ENCODE measurements at regions not wholly inside any gene's neighbourhood (a gene's known extent, or its start where the extent isn't known, plus 50 kb on each side); places are given as distances from the start of the nearest gene placed in this dataset.
"Not testable (repeated sequence)": the region's sequence is repeated elsewhere in the genome, so short reads cannot be mapped to it uniquely, and the experiment has no call there.

DNA sequence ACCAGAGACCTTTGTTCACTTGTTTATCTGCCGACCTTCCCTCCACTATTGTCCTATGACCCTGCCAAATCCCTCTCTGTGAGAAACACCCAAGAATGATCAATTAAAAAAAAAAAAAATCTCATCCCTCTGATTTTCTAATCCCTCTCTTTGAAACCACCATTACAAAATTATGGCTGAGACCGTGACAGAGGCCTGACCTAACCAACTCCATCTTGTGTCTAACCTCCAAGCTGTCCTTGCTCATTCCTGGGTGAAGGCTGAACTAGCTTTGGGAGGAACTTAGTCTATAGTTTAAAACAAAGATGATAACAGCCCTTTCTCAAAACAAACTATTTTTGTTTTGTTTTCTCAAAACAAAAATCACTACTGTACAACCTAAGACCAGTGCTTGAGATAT lies 474.5 kb downstream of the TMEM114 start:
- H3K27ac ChIP-seq, result no peak overlapping the region
- ATAC-seq (no peak), DNase-seq (no peak)
- no peak for TF ChIP-seq CTCF (IDR thresholded peaks at IDR 0.05)
- intact Hi-C loops (cut with DNase I), result no loop called here
- no peaks in the 10 kb centered on the region for H3K4me1 ChIP-seq
- H3K27me3 ChIP-seq (ENCODE audit: low read depth), result no peaks in the 10 kb centered on the region
- no peak overlapping the region for H3K4me3 ChIP-seq
- no peaks in the 10 kb centered on the region for H3K9me3 ChIP-seq
- no peaks in the 10 kb centered on the region for H3K36me3 ChIP-seq

GRCh38 chr16:8114941-8115340 lies 475.4 kb downstream of the TMEM114 start:
- intact Hi-C loops (cut with DNase I); H3K4me3 ChIP-seq: not testable (repeated sequence)

DNA sequence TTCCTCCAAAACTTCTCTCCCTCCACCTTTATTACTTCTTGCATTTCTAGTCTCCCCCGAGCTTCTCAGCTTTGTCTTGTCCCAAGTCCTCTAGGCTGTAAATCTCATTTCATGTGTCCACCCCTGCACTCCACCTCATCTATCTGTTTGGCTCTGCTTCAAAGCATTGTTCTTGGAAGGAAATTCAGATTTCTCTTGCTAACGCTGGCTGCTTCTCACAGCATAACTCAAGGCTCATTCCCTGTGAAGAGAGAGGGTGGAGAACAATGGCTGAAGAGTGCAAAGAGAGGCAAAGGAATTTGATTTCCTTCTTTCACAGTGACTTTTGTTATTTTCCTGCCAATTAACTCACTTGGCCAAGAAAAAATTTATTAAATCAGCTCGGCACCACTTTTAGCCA lies 476.5 kb downstream of the TMEM114 start:
- intact Hi-C loops (cut with DNase I), result no loop called here
- DNase-seq (no peak), ATAC-seq (no peak)
- Histone ChIP-seq H3K9me3 (no peaks in the 10 kb centered on the region), H3K36me3 (no peaks in the 10 kb centered on the region), H3K27me3 (ENCODE audit: low read depth) (no peaks in the 10 kb centered on the region), H3K4me3 (no peak overlapping the region), H3K27ac (no peak overlapping the region), H3K4me1 (no peaks in the 10 kb centered on the region)
- TF ChIP-seq CTCF (IDR thresholded peaks at IDR 0.05), result no peak

More at GRCh38 chr16:8114941-8115340, 475.4 kb downstream of the TMEM114 start:
- ATAC-seq; H3K27me3 ChIP-seq (ENCODE audit: low read depth); H3K9me3 ChIP-seq; H3K4me1 ChIP-seq; DNase-seq; H3K36me3 ChIP-seq; H3K27ac ChIP-seq: not testable (repeated sequence)

DNA sequence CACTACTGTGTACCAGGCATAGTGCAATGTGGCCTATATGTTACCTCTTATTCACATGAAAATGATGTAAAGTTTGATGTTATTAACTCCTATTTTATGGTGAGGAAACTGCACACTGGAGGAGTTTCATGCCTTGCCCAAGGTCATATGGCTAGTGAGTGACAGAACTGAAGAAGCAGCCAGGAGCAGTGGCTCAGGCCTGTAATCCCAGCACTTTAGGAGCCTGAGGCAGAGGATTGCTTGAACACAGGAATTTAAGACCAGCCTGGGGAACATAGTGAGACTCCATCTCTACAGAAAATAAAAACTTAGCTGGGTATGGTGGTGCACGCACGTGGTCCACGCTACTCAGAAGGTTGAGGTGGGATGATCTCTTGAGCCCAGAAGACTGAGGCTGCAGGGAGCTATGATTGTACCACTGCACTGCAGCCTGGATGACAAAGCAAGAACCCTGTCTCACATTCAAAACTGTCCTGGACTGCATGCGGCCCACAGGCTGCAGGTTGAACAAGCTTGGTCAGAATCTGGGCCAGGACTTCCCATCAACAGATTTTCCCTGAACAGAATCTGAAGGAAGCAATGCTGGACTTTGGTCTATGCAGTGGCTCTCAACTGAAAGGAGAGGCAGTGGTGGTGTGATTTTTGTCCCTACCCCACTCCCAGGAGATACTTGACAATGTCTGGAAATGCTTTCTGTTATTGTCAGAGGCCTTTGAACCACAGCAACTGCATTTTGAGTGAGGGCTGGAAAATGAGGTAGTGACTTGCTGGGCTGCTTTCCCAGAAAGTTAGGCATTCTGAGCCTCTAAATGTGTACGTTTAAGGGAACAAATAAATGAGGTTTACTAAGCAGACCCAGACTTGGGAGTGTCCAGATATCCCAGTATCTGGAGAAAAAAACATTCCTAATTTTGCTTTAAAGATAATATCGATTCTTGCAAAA lies 479.5 kb downstream of the TMEM114 start:
- ATAC-seq, result no peak
- no peak for TF ChIP-seq CTCF (IDR thresholded peaks at IDR 0.05)
- intact Hi-C loops (cut with DNase I), result no loop called here

GRCh38 chr16:8109510-8110369 lies 480.6 kb downstream of the TMEM114 start:
- Histone ChIP-seq H3K36me3 (no peaks in the 10 kb centered on the region), H3K27me3 (ENCODE audit: low read depth) (no peaks in the 10 kb centered on the region), H3K9me3 (no peaks in the 10 kb centered on the region), H3K4me1 (no peaks in the 10 kb centered on the region), H3K27ac (no peak overlapping the region), H3K4me3 (no peak overlapping the region)
- intact Hi-C loops (cut with DNase I), result no loop called here
- DNase-seq (no peak), ATAC-seq (no peak)
- no peak for TF ChIP-seq CTCF (IDR thresholded peaks at IDR 0.05)

More for the DNA sequence above, 479.5 kb downstream of the TMEM114 start:
- H3K27me3 ChIP-seq (ENCODE audit: low read depth), result no peaks in the 10 kb centered on the region
- no peak overlapping the region for H3K4me3 ChIP-seq
- no peak for DNase-seq
- no peak overlapping the region for H3K27ac ChIP-seq
- no peaks in the 10 kb centered on the region for H3K9me3 ChIP-seq
- no peaks in the 10 kb centered on the region for H3K36me3 ChIP-seq
- H3K4me1 ChIP-seq, result no peaks in the 10 kb centered on the region
